HepG2 (cell line): ENCODE measurements at regions not wholly inside any gene's neighbourhood (a gene's known extent, or its start where the extent isn't known, plus 50 kb on each side); places are given as distances from the start of the nearest gene placed in this dataset.

Experiments used
- ATAC-seq: fragments of 200-7000 bp; cut with Tn5 transposase; 3 replicates; pipeline ENCODE4 v1.9.1; 2020; ENCODE audit warnings: mild to moderate bottlenecking, moderate library complexity
- BruUV-seq: library from RNA; stranded (reverse); fragments of 400-500 nt; replicated peaks from 2 replicates; lab custom pipeline; 2021; lab: Mats Ljungman, UMichigan
- CTCF ChIA-PET: fragments of 300-600 bp; formaldehyde crosslinking; extraction: SDS; loops from one replicate; lab custom pipeline; 2021; ENCODE audit warnings: low total read pairs, inconsistent platforms, low intra/inter-chr PET ratio; lab: Yijun Ruan, JAX
- POLR2A ChIA-PET: fragments of 350-600 bp; sonication (Branson Sonifier 250); formaldehyde crosslinking; loops from one replicate; lab custom pipeline; 2020; ENCODE audit warnings: antibody characterized with exemption, inconsistent platforms; lab: Yijun Ruan, JAX
- DNase-seq: peaks from one replicate; pipeline ENCODE4 v3.0.0-alpha.2; 2015; ENCODE audit warnings: low spot score
- FAIRE-seq: peaks from 3 replicates; lab custom pipeline; 2011; peaks lifted over from hg19 to GRCh38; lab: Jason Lieb, UNC
- H2AFZ ChIP-seq: one replicate; pipeline ENCODE4 v1.6.1; 2011; ENCODE audit warnings: low read length, inconsistent platforms
- H3K27ac ChIP-seq: fragments of 300-600 bp; 3 replicates; pipeline ENCODE4 v1.8.0; 2011; ENCODE audit warnings: mixed run types, mild to moderate bottlenecking, mixed read lengths, low read length, inconsistent platforms; ENCODE audit not compliant: insufficient read depth; ENCODE audit errors: extremely low read length
- H3K27me3 ChIP-seq, 2 experiments: fragments of 200-600 bp in 1 of 2; 2 replicates in 1 of 2; 3 replicates in 1 of 2; pipeline versions ENCODE4 v1.6.0 to v1.8.0; 2011; ENCODE audit warnings: low read length in 2 of 2, mild to moderate bottlenecking in 2 of 2, moderate library complexity in 2 of 2, inconsistent platforms in 1 of 2; ENCODE audit not compliant: insufficient read depth in 2 of 2, control insufficient read depth in 1 of 2
- H3K36me3 ChIP-seq, 2 experiments: fragments of 200-600 bp in 1 of 2; replicated peaks in 1 of 2; 2 replicates in 1 of 2; 3 replicates in 1 of 2; pipeline versions ENCODE4 v1.5.1 to v1.8.0; 2011; ENCODE audit warnings: low read length in 2 of 2, inconsistent platforms in 1 of 2; ENCODE audit not compliant: insufficient read depth in 2 of 2, control insufficient read depth in 1 of 2
- H3K4me1 ChIP-seq: 2 replicates; pipeline ENCODE4 v1.5.1; 2012; ENCODE audit warnings: low read length, inconsistent platforms; ENCODE audit not compliant: insufficient read depth
- H3K4me2 ChIP-seq: 2 replicates; pipeline ENCODE4 v1.6.0; 2011; ENCODE audit warnings: low read depth, low read length, inconsistent platforms
- H3K4me3 ChIP-seq, 3 experiments: fragments of 200-600 bp in 1 of 3; sonication (generic), shearing (Covaris generic) in 1 of 3; replicated peaks in 1 of 3; 2 replicates each; pipeline ENCODE4 v1.5.1; 2011 to 2016; ENCODE audit warnings: low read length in 3 of 3, inconsistent platforms in 2 of 3, low read depth in 2 of 3, mild to moderate bottlenecking in 2 of 3, control low read depth in 1 of 3, mixed read lengths in 1 of 3; ENCODE audit not compliant: insufficient read depth in 1 of 3
- H3K79me2 ChIP-seq: one replicate; pipeline ENCODE4 v1.6.1; 2011; ENCODE audit warnings: low read length, inconsistent platforms; ENCODE audit not compliant: insufficient read depth
- H3K9ac ChIP-seq: 2 replicates; pipeline ENCODE4 v1.6.0; 2011; ENCODE audit warnings: mild to moderate bottlenecking, low read depth, low read length, inconsistent platforms; ENCODE audit not compliant: insufficient read depth
- H3K9me3 ChIP-seq: 2 replicates; pipeline ENCODE4 v1.5.1; 2012; ENCODE audit warnings: mild to moderate bottlenecking, low read length
- H4K20me1 ChIP-seq: 2 replicates; pipeline ENCODE4 v1.6.0; 2011; ENCODE audit warnings: inconsistent platforms, mild to moderate bottlenecking, low read length, moderate library complexity; ENCODE audit not compliant: insufficient read depth
- ATF2 ChIP-seq: sonication (generic); formaldehyde crosslinking; IDR thresholded peaks from 2 replicates; pipeline ENCODE4 v1.4.0; 2020; ENCODE audit warnings: missing genetic modification reagents
- ATF4 ChIP-seq, 2 experiments: fragments of 450-650 bp in 1 of 2; sonication (generic) in 1 of 2; formaldehyde crosslinking; IDR thresholded peaks; 2 replicates each; pipeline versions ENCODE4 v1.5.0 to v1.8.0; 2020 to 2022; ENCODE audit warnings: mild to moderate bottlenecking in 1 of 2, missing genetic modification reagents in 1 of 2
- DR1 ChIP-seq: sonication (generic); formaldehyde crosslinking; IDR thresholded peaks from 2 replicates; pipeline ENCODE4 v1.8.0; 2021; ENCODE audit warnings: mild to moderate bottlenecking, missing genetic modification reagents, inconsistent platforms
- FOXK2 ChIP-seq: fragments of 450-650 bp; IDR thresholded peaks from 2 replicates; pipeline ENCODE4 v1.6.1; 2016
- HINFP ChIP-seq: sonication (generic); formaldehyde crosslinking; IDR thresholded peaks from 2 replicates; pipeline ENCODE4 v1.4.0; 2020; ENCODE audit warnings: low read depth, mild to moderate bottlenecking, missing genetic modification reagents
- HMG20B ChIP-seq: conservative IDR thresholded peaks from 2 replicates; pipeline ENCODE4 v1.6.1; 2016; ENCODE audit warnings: missing genetic modification reagents, missing compliant biosample characterization
- HNF4G ChIP-seq, 2 experiments: sonication (generic) in 1 of 2; formaldehyde crosslinking in 1 of 2; IDR thresholded peaks; 2 replicates each; pipeline versions ENCODE4 v1.4.0 to v1.6.1; 2011 to 2020; ENCODE audit warnings: borderline replicate concordance in 2 of 2, low read depth in 2 of 2, mild to moderate bottlenecking in 2 of 2, low read length in 1 of 2, missing genetic modification reagents in 1 of 2, moderate library complexity in 1 of 2
- KDM1A ChIP-seq: IDR thresholded peaks from 2 replicates; pipeline ENCODE4 v1.6.1; 2016; ENCODE audit warnings: missing compliant biosample characterization
- NKX3-1 ChIP-seq: sonication (generic); formaldehyde crosslinking; IDR thresholded peaks from 2 replicates; pipeline ENCODE4 v1.5.0; 2020; ENCODE audit warnings: missing genetic modification reagents
- NR3C1 ChIP-seq: sonication (generic); formaldehyde crosslinking; IDR thresholded peaks from 2 replicates; pipeline ENCODE4 v1.4.0; 2020; ENCODE audit warnings: missing genetic modification reagents
- SNAI1 ChIP-seq: sonication (generic); formaldehyde crosslinking; IDR thresholded peaks from 2 replicates; pipeline ENCODE4 v1.5.0; 2020; ENCODE audit warnings: mild to moderate bottlenecking, missing genetic modification reagents, borderline replicate concordance
- TAF1 ChIP-seq: sonication (generic); formaldehyde crosslinking; IDR thresholded peaks from 2 replicates; pipeline ENCODE4 v1.4.0; 2020; ENCODE audit warnings: missing genetic modification reagents
- THAP8 ChIP-seq: sonication (generic); formaldehyde crosslinking; IDR thresholded peaks from 2 replicates; pipeline ENCODE4 v1.5.1; 2020; ENCODE audit warnings: missing genetic modification reagents, mild to moderate bottlenecking, borderline replicate concordance
- THYN1 ChIP-seq: sonication (generic); formaldehyde crosslinking; IDR thresholded peaks from 2 replicates; pipeline ENCODE4 v1.8.1; 2023; ENCODE audit warnings: low read depth, mild to moderate bottlenecking, moderate library complexity, missing genetic modification reagents, borderline replicate concordance
- ZNF225 ChIP-seq: sonication (generic); formaldehyde crosslinking; IDR thresholded peaks from 2 replicates; pipeline ENCODE4 v1.4.0; 2020; ENCODE audit warnings: mild to moderate bottlenecking, missing genetic modification reagents
- ZNF562 ChIP-seq: sonication (generic); formaldehyde crosslinking; IDR thresholded peaks from 2 replicates; pipeline ENCODE4 v1.8.0; 2022; ENCODE audit warnings: missing genetic modification reagents, borderline replicate concordance
- ZNF780A ChIP-seq: sonication (generic); formaldehyde crosslinking; IDR thresholded peaks from 2 replicates; pipeline ENCODE4 v1.8.0; 2022; ENCODE audit warnings: mild to moderate bottlenecking, missing genetic modification reagents, moderate library complexity
- ZSCAN9 ChIP-seq: IDR thresholded peaks from 2 replicates; pipeline ENCODE4 v1.6.1; 2016; ENCODE audit warnings: borderline replicate concordance
- WGBS: methylation state at CpG from one replicate; pipeline ENCODE4 v1.1.6; 2017; ENCODE audit warnings: low lambda C conversion rate; 5-methylcytosine and 5-hydroxymethylcytosine counted together
- in situ Hi-C: cut with HindIII; loops from 2 replicates; pipeline ENCODE4 v1.10.0; 2017; ENCODE audit warnings: low pct_unique_long_range_greater_than_20kb; ENCODE audit not compliant: extremely low pct_ligation_motif_present
- intact Hi-C: fragments of 100-400 bp; cut with micrococcal nuclease; formaldehyde crosslinking; loops from one replicate; pipeline ENCODE4 v1.10.0; 2022; ENCODE audit not compliant: unreplicated experiment

- no TSS peak for BruUV-seq
- DNase-seq = no peak
- Histone ChIP-seq H3K36me3 (no peaks in the 10 kb centered on the region), H3K79me2 (no peaks in the 10 kb centered on the region), H3K27me3 (no peaks in the 10 kb centered on the region), H3K9me3 (peaks cover 27% of the 10 kb centered on the region), H3K27ac (no peak overlapping the region), H3K4me3 (no peak overlapping the region), H4K20me1 (no peaks in the 10 kb centered on the region), H2AFZ (no peak overlapping the region), H3K4me1 (no peaks in the 10 kb centered on the region), H3K9ac (no peak overlapping the region), H3K4me2 (no peak overlapping the region)
- CTCF ChIA-PET = no interaction called here
- intact Hi-C loops (no loop called here), in situ Hi-C loops (no loop called here)
- no peak for ATAC-seq
- POLR2A ChIA-PET = no interaction called here
- TF ChIP-seq HNF4G (IDR thresholded peaks at IDR 0.05; ENCODE audit: borderline replicate concordance, low read depth, low read length) (no peak), HNF4G (CRISPR knock-in tag; IDR thresholded peaks at IDR 0.05; ENCODE audit: borderline replicate concordance, low read depth) (no peak), NKX3-1 (CRISPR knock-in tag) (no peak), TAF1 (CRISPR knock-in tag) (no peak), ZSCAN9 (CRISPR knock-in tag) (no peak), ATF2 (CRISPR knock-in tag) (no peak), ZNF225 (no peak), HMG20B (CRISPR knock-in tag) (no peak), HINFP (no peak), THAP8 (CRISPR knock-in tag) (no peak), FOXK2 (no peak), ZNF562 (CRISPR knock-in tag) (no peak), DR1 (CRISPR knock-in tag) (no peak), KDM1A (CRISPR knock-in tag) (no peak), ATF4 (CRISPR knock-in tag; IDR thresholded peaks at IDR 0.05) (no peak), NR3C1 (CRISPR knock-in tag) (no peak), ZNF780A (CRISPR knock-in tag) (no peak), THYN1 (CRISPR knock-in tag) (no peak), SNAI1 (CRISPR knock-in tag) (no peak)
- no peak for FAIRE-seq
- 28% methylated on average over 4 of the region's 4 CpGs for WGBS
These were observed 111.7 kb downstream of the CD24 start for GRCh38 chr6:106862858-106863257.
